ENCODE measurements at regions not wholly inside any gene's neighbourhood (a gene's known extent, or its start where the extent isn't known, plus 50 kb on each side); places are given as distances from the start of the nearest gene placed in this dataset.

GRCh38 chr10:117797296-117797695 is 249.4 kb downstream of the RAB11FIP2 start:
- TF ChIP-seq CTCF (conservative IDR thresholded peaks at IDR 0.05; ENCODE audit: low read depth, low read length) (no peak), EZH2 (IDR thresholded peaks at IDR 0.05; ENCODE audit: borderline replicate concordance, low read depth, low read length, poor library complexity, severe bottlenecking) (no peak)

All from A673 (cell line).